Endothelial cell of umbilical vein (primary cell): ENCODE measurements at regions not wholly inside any gene's neighbourhood (a gene's known extent, or its start where the extent isn't known, plus 50 kb on each side); places are given as distances from the start of the nearest gene placed in this dataset.

ENCODE experiments used
- BruUV-seq: library from RNA; stranded (reverse); fragments of 400-500 nt; replicated peaks from 2 replicates; lab custom pipeline; 2021; lab: Mats Ljungman, UMichigan
- CTCF ChIA-PET: fragments of 300-600, 350-600 bp; sonication (Branson Sonifier 250); formaldehyde crosslinking; loops from one replicate; lab custom pipeline; 2021; ENCODE audit warnings: antibody characterized with exemption, inconsistent platforms; lab: Charles Lee
- POLR2A ChIA-PET: fragments of 300-600, 350-600 bp; sonication (Branson Sonifier 250); formaldehyde crosslinking; loops from one replicate; lab custom pipeline; 2021; ENCODE audit warnings: antibody characterized with exemption, inconsistent platforms; lab: Charles Lee
- DNase-seq: peaks from one replicate; pipeline ENCODE4 v3.0.0-alpha.2; 2011; ENCODE audit warnings: low read depth, low spot score
- FAIRE-seq: peaks from 2 replicates; lab custom pipeline; 2011; peaks lifted over from hg19 to GRCh38; lab: Jason Lieb, UNC
- H2AFZ ChIP-seq: 2 replicates; pipeline ENCODE4 v1.6.0; 2012; ENCODE audit warnings: low read depth, low read length, control low read depth, inconsistent platforms
- H3K27ac ChIP-seq: 2 replicates; pipeline ENCODE4 v1.5.1; 2011; ENCODE audit warnings: low read depth, mild to moderate bottlenecking, control low read depth, low read length, moderate library complexity; ENCODE audit not compliant: insufficient read depth
- H3K27me3 ChIP-seq, 2 experiments: 2 replicates each; pipeline versions ENCODE4 v1.6.0 to v1.6.1; 2011; ENCODE audit warnings: low read length in 2 of 2, mixed read lengths in 1 of 2; ENCODE audit not compliant: control insufficient read depth in 2 of 2, insufficient read depth in 2 of 2
- H3K36me3 ChIP-seq, 2 experiments: 2 replicates in 1 of 2; 3 replicates in 1 of 2; pipeline ENCODE4 v1.5.1; 2011; ENCODE audit warnings: low read length in 2 of 2, mild to moderate bottlenecking in 1 of 2, moderate library complexity in 1 of 2; ENCODE audit not compliant: control insufficient read depth in 2 of 2, insufficient read depth in 2 of 2; ENCODE audit errors: extremely low read depth in 1 of 2
- H3K4me1 ChIP-seq: 3 replicates; pipeline ENCODE4 v1.5.1; 2011; ENCODE audit warnings: mild to moderate bottlenecking, low read length; ENCODE audit not compliant: control insufficient read depth, insufficient read depth; ENCODE audit errors: extremely low read depth
- H3K4me2 ChIP-seq: 2 replicates; pipeline ENCODE4 v1.6.1; 2011; ENCODE audit warnings: low read length, control low read depth, mixed read lengths; ENCODE audit not compliant: insufficient read depth
- H3K4me3 ChIP-seq, 3 experiments: fragments of 200-600 bp in 1 of 3; sonication (generic), shearing (Covaris generic) in 1 of 3; replicated peaks in 1 of 3; 2 replicates each; pipeline ENCODE4 v1.5.1; 2011 to 2016; ENCODE audit warnings: control low read depth in 3 of 3, low read length in 3 of 3, mild to moderate bottlenecking in 2 of 3, inconsistent platforms in 1 of 3, low read depth in 1 of 3, moderate library complexity in 1 of 3; ENCODE audit not compliant: insufficient read depth in 1 of 3
- H3K79me2 ChIP-seq: 2 replicates; pipeline ENCODE4 v1.6.0; 2012; ENCODE audit warnings: low read length, inconsistent platforms; ENCODE audit not compliant: control insufficient read depth, insufficient read depth
- H3K9ac ChIP-seq: replicated peaks from 2 replicates; pipeline ENCODE3; 2011; ENCODE audit warnings: low read length, control low read depth; ENCODE audit not compliant: insufficient read depth; ENCODE audit errors: extremely low read depth
- H3K9me1 ChIP-seq: replicated peaks from 3 replicates; pipeline ENCODE4 v1.6.0; 2011; ENCODE audit warnings: mild to moderate bottlenecking, low read length; ENCODE audit not compliant: control insufficient read depth, insufficient read depth; ENCODE audit errors: extremely low read depth
- H3K9me3 ChIP-seq: replicated peaks from 2 replicates; pipeline ENCODE4 v1.5.1; 2012; ENCODE audit warnings: low read length, inconsistent platforms; ENCODE audit not compliant: control insufficient read depth, insufficient read depth
- H4K20me1 ChIP-seq: replicated peaks from 2 replicates; pipeline ENCODE3; 2011; ENCODE audit warnings: mild to moderate bottlenecking, low read length; ENCODE audit not compliant: control insufficient read depth, insufficient read depth; ENCODE audit errors: extremely low read depth
- EZH2 ChIP-seq: IDR thresholded peaks from 2 replicates; pipeline ENCODE4 v1.6.1; 2012; ENCODE audit warnings: borderline replicate concordance, low read depth, mild to moderate bottlenecking, moderate library complexity, low read length, inconsistent platforms; ENCODE audit not compliant: severe bottlenecking
- FOS ChIP-seq: IDR thresholded peaks from 2 replicates; pipeline ENCODE4 v1.6.1; 2011; ENCODE audit warnings: mild to moderate bottlenecking, low read length, moderate library complexity, borderline replicate concordance; ENCODE audit not compliant: insufficient read depth
- JUN ChIP-seq: IDR thresholded peaks from 2 replicates; pipeline ENCODE4 v1.6.1; 2011; ENCODE audit warnings: borderline replicate concordance, low read depth; ENCODE audit not compliant: insufficient read length, insufficient read depth
- MYC ChIP-seq: IDR thresholded peaks from one replicate; pipeline ENCODE4 v1.6.1; 2011; ENCODE audit warnings: mild to moderate bottlenecking, low read depth, low read length
- POLR2A ChIP-seq: IDR thresholded peaks from 2 replicates; pipeline ENCODE4 v1.6.1; 2012; ENCODE audit warnings: low read depth, mild to moderate bottlenecking, control low read depth, low read length
- POLR2AphosphoS5 ChIP-seq: IDR thresholded peaks from 2 replicates; pipeline ENCODE4 v1.6.1; 2012; ENCODE audit warnings: low read depth, mild to moderate bottlenecking, control low read depth, low read length, moderate library complexity; ENCODE audit not compliant: insufficient read depth
- dilution Hi-C: fragments of 300-500 bp; cut with MboI; formaldehyde crosslinking; loops from one replicate; pipeline ENCODE4 v1.15.0; 2019; ENCODE audit warnings: low sequenced_read_pairs; ENCODE audit not compliant: extremely low pct_ligation_motif_present
- intact Hi-C: fragments of 100-400 bp; cut with micrococcal nuclease; formaldehyde crosslinking; loops from one replicate; pipeline ENCODE4 v1.10.0; 2022
- TF ChIP-seq, protein P1 (sequence below), 2 donors: IDR thresholded peaks; 1 replicate in 1 of 2; 2 replicates in 1 of 2; pipeline ENCODE4 v1.5.1; 2011; ENCODE audit warnings: low read length in 2 of 2, mild to moderate bottlenecking in 2 of 2, moderate library complexity in 2 of 2, control low read depth in 1 of 2, inconsistent platforms in 1 of 2, low read depth in 1 of 2; ENCODE audit not compliant: insufficient read depth in 1 of 2; ENCODE audit errors: extremely low read depth in 1 of 2

DNA sequence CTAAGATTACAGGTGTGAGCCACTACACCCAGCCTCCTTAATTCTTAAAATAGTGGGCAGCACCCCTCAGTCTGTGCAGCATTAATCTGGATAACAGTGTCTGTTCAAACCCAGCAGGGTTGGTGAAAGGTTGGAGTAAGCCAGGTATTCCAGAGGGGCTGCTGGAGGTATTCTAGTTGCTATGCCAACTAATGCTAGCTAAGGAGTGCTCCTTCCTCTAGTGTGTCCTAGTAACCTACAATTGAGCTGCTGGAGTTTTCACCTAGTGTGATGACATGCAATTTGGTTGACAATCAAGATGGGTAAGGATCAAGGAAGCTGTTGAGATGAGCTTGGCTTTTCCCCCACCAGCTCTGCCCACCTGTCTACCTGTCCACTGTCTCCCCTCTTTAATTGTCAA, 100.2 kb upstream of the IPO9 start:
- dilution Hi-C loops (no loop called here), intact Hi-C loops (no loop called here)
- Histone ChIP-seq H3K4me1 (no peaks in the 10 kb centered on the region), H3K9me1 (no peaks in the 10 kb centered on the region), H3K27me3 (no peaks in the 10 kb centered on the region), H3K79me2 (peaks cover 42% of the 10 kb centered on the region), H3K4me2 (no peak overlapping the region), H3K9ac (no peak overlapping the region), H4K20me1 (no peaks in the 10 kb centered on the region), H3K36me3 (no peaks in the 10 kb centered on the region), H3K27ac (no peak overlapping the region), H2AFZ (no peak overlapping the region), H3K9me3 (no peaks in the 10 kb centered on the region), H3K4me3 (no peak overlapping the region)
- BruUV-seq, result no TSS peak
- ChIA-PET CTCF (interaction anchor here (0.9 to 2.9 kb wide), 4 partner anchors 9 to 64 kb away, joined by 3 to 15 read pairs (median 5); no protein-coding TSS in a partner anchor), POLR2A (no interaction called here)
- TF ChIP-seq FOS, result no peak
- TF ChIP-seq POLR2A, result no peak
- TF ChIP-seq EZH2, result no peak
- TF ChIP-seq MYC, result no peak
- TF ChIP-seq POLR2AphosphoS5, result no peak
- TF ChIP-seq, protein P1, sequence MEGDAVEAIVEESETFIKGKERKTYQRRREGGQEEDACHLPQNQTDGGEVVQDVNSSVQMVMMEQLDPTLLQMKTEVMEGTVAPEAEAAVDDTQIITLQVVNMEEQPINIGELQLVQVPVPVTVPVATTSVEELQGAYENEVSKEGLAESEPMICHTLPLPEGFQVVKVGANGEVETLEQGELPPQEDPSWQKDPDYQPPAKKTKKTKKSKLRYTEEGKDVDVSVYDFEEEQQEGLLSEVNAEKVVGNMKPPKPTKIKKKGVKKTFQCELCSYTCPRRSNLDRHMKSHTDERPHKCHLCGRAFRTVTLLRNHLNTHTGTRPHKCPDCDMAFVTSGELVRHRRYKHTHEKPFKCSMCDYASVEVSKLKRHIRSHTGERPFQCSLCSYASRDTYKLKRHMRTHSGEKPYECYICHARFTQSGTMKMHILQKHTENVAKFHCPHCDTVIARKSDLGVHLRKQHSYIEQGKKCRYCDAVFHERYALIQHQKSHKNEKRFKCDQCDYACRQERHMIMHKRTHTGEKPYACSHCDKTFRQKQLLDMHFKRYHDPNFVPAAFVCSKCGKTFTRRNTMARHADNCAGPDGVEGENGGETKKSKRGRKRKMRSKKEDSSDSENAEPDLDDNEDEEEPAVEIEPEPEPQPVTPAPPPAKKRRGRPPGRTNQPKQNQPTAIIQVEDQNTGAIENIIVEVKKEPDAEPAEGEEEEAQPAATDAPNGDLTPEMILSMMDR (IDR thresholded peaks at IDR 0.05; ENCODE audit: extremely low read depth in 1 of 2, insufficient read depth in 1 of 2, low read depth in 1 of 2, low read length in 2 of 2), result no peak
- TF ChIP-seq JUN, result no peak
- FAIRE-seq (no peak), DNase-seq (no peak)
